Neural cell (in vitro differentiated cells): ENCODE measurements at regions not wholly inside any gene's neighbourhood (a gene's known extent, or its start where the extent isn't known, plus 50 kb on each side); places are given as distances from the start of the nearest gene placed in this dataset.

Experiments used
- H2AFZ ChIP-seq: fragments of 200-600, 300-800 bp; sonication (generic), shearing (Covaris generic); 2 replicates; pipeline ENCODE4 v1.6.0; 2014; ENCODE audit warnings: low read depth, mild to moderate bottlenecking, antibody characterized with exemption, low read length, moderate library complexity
- H3F3A ChIP-seq: fragments of 200-600 bp; shearing (Covaris generic); 2 replicates; pipeline ENCODE4 v1.6.1; 2016; ENCODE audit warnings: mild to moderate bottlenecking, moderate library complexity, mixed read lengths, antibody characterized with exemption, low read length; ENCODE audit not compliant: insufficient read depth, poor library complexity, severe bottlenecking
- H3K27ac ChIP-seq: fragments of 200-600, 300-800 bp; sonication (generic), shearing (Covaris generic); 2 replicates; pipeline ENCODE4 v1.5.1; 2014; ENCODE audit warnings: mild to moderate bottlenecking, low read length, moderate library complexity
- H3K27me3 ChIP-seq: fragments of 300-800, 200-600 bp; sonication (generic), shearing (Covaris generic); 2 replicates; pipeline ENCODE4 v1.6.0; 2014; ENCODE audit warnings: mild to moderate bottlenecking, low read depth, low read length, moderate library complexity; ENCODE audit not compliant: insufficient read depth
- H3K36me3 ChIP-seq: fragments of 300-800, 200-600 bp; sonication (generic), shearing (Covaris generic); 2 replicates; pipeline ENCODE4 v1.5.1; 2014; ENCODE audit warnings: mild to moderate bottlenecking, antibody characterized with exemption, low read length, moderate library complexity; ENCODE audit not compliant: insufficient read depth
- H3K4me2 ChIP-seq: fragments of 300-800, 200-600 bp; sonication (generic), shearing (Covaris generic); 2 replicates; pipeline ENCODE4 v1.6.0; 2014; ENCODE audit warnings: mild to moderate bottlenecking, low read length
- H3K4me3 ChIP-seq: fragments of 300-800, 200-600 bp; sonication (generic), shearing (Covaris generic); 2 replicates; pipeline ENCODE4 v1.5.1; 2014; ENCODE audit warnings: mild to moderate bottlenecking, low read length, moderate library complexity
- H3K79me2 ChIP-seq: fragments of 200-600 bp; shearing (Covaris generic); replicated peaks from 2 replicates; pipeline ENCODE4 v1.6.0; 2014; ENCODE audit warnings: mild to moderate bottlenecking, low read length, moderate library complexity; ENCODE audit not compliant: insufficient read depth
- H3K9ac ChIP-seq: fragments of 300-800, 200-600 bp; sonication (generic), shearing (Covaris generic); 2 replicates; pipeline ENCODE4 v1.6.1; 2016; ENCODE audit warnings: mild to moderate bottlenecking, low read length, mixed read lengths
- H3K9me2 ChIP-seq: fragments of 200-600 bp; shearing (Covaris generic); 2 replicates; pipeline ENCODE4 v1.6.1; 2016; ENCODE audit warnings: mild to moderate bottlenecking, low read length, mixed read lengths; ENCODE audit not compliant: insufficient read depth
- H3K9me3 ChIP-seq: fragments of 200-600, 300-800 bp; sonication (generic), shearing (Covaris generic); 2 replicates; pipeline ENCODE4 v1.6.1; 2016; ENCODE audit warnings: mild to moderate bottlenecking, mixed run types, low read length, moderate library complexity, mixed read lengths
- H4K20me1 ChIP-seq: fragments of 200-600 bp; shearing (Covaris generic); 2 replicates; pipeline ENCODE4 v1.6.1; 2016; ENCODE audit warnings: mild to moderate bottlenecking, mixed run types; ENCODE audit not compliant: insufficient read depth
- EP300 ChIP-seq: fragments of 450-650 bp; conservative IDR thresholded peaks from 2 replicates; pipeline ENCODE4 v1.6.1; 2014; ENCODE audit warnings: antibody characterized with exemption, mild to moderate bottlenecking, moderate library complexity; ENCODE audit not compliant: poor library complexity, severe bottlenecking
- EZH2 ChIP-seq: fragments of 200-600, 300-800 bp; shearing (Covaris generic), sonication (generic); IDR thresholded peaks from 2 replicates; pipeline ENCODE4 v1.6.1; 2014; ENCODE audit warnings: antibody characterized with exemption, low read length, borderline replicate concordance, mild to moderate bottlenecking; ENCODE audit not compliant: insufficient read depth, poor library complexity, severe bottlenecking
- MXI1 ChIP-seq: fragments of 450-650 bp; conservative IDR thresholded peaks from 2 replicates; pipeline ENCODE4 v1.6.1; 2014; ENCODE audit warnings: antibody characterized with exemption, mild to moderate bottlenecking; ENCODE audit not compliant: poor library complexity, severe bottlenecking
- POLR2AphosphoS5 ChIP-seq: IDR thresholded peaks from 2 replicates; pipeline ENCODE4 v1.6.1; 2012
- RAD21 ChIP-seq: fragments of 450-650 bp; conservative IDR thresholded peaks from 2 replicates; pipeline ENCODE4 v1.6.1; 2014; ENCODE audit warnings: antibody characterized with exemption, mild to moderate bottlenecking, moderate library complexity
- SMC3 ChIP-seq: fragments of 450-650 bp; conservative IDR thresholded peaks from 2 replicates; pipeline ENCODE4 v1.6.1; 2014; ENCODE audit warnings: antibody characterized with exemption, mild to moderate bottlenecking, moderate library complexity; ENCODE audit not compliant: poor library complexity
- TAF1 ChIP-seq: IDR thresholded peaks from 2 replicates; pipeline ENCODE4 v1.6.1; 2012; ENCODE audit warnings: low read depth
- TF ChIP-seq, protein P1 (sequence below): fragments of 450-650 bp; IDR thresholded peaks from 2 replicates; pipeline ENCODE4 v1.5.1; 2014; ENCODE audit warnings: antibody characterized with exemption, mild to moderate bottlenecking, moderate library complexity; ENCODE audit not compliant: poor library complexity, severe bottlenecking
- TF ChIP-seq, protein P2 (sequence below): IDR thresholded peaks from 2 replicates; pipeline ENCODE4 v1.6.1; 2012; ENCODE audit warnings: borderline replicate concordance

- H3K27ac ChIP-seq, result no peak overlapping the region
- no peaks in the 10 kb centered on the region for H3K27me3 ChIP-seq
- no peaks in the 10 kb centered on the region for H3K79me2 ChIP-seq
- H3F3A ChIP-seq, result no peaks in the 10 kb centered on the region
- no peak overlapping the region for H2AFZ ChIP-seq
- no peak overlapping the region for H3K9ac ChIP-seq
- H3K9me2 ChIP-seq, result no peaks in the 10 kb centered on the region
- H4K20me1 ChIP-seq, result no peaks in the 10 kb centered on the region
- H3K4me3 ChIP-seq, result no peak overlapping the region
- no peak for TF ChIP-seq SMC3
- no peak for TF ChIP-seq TAF1
- TF ChIP-seq EZH2, result no peak
- TF ChIP-seq, protein P1, sequence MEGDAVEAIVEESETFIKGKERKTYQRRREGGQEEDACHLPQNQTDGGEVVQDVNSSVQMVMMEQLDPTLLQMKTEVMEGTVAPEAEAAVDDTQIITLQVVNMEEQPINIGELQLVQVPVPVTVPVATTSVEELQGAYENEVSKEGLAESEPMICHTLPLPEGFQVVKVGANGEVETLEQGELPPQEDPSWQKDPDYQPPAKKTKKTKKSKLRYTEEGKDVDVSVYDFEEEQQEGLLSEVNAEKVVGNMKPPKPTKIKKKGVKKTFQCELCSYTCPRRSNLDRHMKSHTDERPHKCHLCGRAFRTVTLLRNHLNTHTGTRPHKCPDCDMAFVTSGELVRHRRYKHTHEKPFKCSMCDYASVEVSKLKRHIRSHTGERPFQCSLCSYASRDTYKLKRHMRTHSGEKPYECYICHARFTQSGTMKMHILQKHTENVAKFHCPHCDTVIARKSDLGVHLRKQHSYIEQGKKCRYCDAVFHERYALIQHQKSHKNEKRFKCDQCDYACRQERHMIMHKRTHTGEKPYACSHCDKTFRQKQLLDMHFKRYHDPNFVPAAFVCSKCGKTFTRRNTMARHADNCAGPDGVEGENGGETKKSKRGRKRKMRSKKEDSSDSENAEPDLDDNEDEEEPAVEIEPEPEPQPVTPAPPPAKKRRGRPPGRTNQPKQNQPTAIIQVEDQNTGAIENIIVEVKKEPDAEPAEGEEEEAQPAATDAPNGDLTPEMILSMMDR, result no peak
- no peaks in the 10 kb centered on the region for H3K36me3 ChIP-seq
- no peaks in the 10 kb centered on the region for H3K9me3 ChIP-seq
- no peak overlapping the region for H3K4me2 ChIP-seq
These were observed 151.9 kb upstream of the ZNF184 start for GRCh38 chr6:27624694-27625262.

DNA sequence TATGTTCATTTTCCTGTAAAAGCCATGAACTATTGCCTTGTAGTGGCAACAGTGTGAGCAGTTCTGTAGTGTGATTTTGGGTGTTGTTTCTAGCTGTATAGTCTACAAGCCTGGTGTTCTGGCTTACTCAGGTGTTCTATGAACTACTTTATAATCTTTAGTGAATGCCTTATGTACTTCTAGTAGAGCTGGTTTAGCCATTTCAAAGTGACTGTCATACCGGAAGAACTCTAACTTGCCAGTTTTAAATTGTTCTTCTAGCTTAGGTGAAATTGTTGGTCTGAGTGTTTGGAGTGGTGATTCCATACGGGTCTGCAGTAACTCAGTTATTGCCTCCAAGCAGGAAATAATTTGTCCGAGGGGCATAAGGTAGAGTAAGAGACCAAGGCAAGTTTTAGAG is 150.2 kb upstream of the ZNF184 start:
- Histone ChIP-seq H3K79me2 (no peaks in the 10 kb centered on the region), H3K36me3 (no peaks in the 10 kb centered on the region), H3K9ac (no peak overlapping the region), H3K27me3 (peaks cover 15% of the 10 kb centered on the region), H2AFZ (no peak overlapping the region), H3F3A (no peaks in the 10 kb centered on the region), H3K27ac (no peak overlapping the region), H3K4me2 (no peak overlapping the region), H3K9me3 (no peaks in the 10 kb centered on the region), H3K9me2 (no peaks in the 10 kb centered on the region), H3K4me3 (no peak overlapping the region), H4K20me1 (no peaks in the 10 kb centered on the region)
- TF ChIP-seq, protein P2, sequence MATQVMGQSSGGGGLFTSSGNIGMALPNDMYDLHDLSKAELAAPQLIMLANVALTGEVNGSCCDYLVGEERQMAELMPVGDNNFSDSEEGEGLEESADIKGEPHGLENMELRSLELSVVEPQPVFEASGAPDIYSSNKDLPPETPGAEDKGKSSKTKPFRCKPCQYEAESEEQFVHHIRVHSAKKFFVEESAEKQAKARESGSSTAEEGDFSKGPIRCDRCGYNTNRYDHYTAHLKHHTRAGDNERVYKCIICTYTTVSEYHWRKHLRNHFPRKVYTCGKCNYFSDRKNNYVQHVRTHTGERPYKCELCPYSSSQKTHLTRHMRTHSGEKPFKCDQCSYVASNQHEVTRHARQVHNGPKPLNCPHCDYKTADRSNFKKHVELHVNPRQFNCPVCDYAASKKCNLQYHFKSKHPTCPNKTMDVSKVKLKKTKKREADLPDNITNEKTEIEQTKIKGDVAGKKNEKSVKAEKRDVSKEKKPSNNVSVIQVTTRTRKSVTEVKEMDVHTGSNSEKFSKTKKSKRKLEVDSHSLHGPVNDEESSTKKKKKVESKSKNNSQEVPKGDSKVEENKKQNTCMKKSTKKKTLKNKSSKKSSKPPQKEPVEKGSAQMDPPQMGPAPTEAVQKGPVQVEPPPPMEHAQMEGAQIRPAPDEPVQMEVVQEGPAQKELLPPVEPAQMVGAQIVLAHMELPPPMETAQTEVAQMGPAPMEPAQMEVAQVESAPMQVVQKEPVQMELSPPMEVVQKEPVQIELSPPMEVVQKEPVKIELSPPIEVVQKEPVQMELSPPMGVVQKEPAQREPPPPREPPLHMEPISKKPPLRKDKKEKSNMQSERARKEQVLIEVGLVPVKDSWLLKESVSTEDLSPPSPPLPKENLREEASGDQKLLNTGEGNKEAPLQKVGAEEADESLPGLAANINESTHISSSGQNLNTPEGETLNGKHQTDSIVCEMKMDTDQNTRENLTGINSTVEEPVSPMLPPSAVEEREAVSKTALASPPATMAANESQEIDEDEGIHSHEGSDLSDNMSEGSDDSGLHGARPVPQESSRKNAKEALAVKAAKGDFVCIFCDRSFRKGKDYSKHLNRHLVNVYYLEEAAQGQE, result no peak
- TF ChIP-seq SMC3, result no peak
- TF ChIP-seq TAF1, result no peak
- TF ChIP-seq POLR2AphosphoS5, result no peak
- TF ChIP-seq, protein P1, result no peak
- no peak for TF ChIP-seq MXI1
- TF ChIP-seq RAD21, result no peak
- TF ChIP-seq EP300, result no peak
- no peak for TF ChIP-seq EZH2
